HG03460 (cell line): ENCODE measurements at regions not wholly inside any gene's neighbourhood (a gene's known extent, or its start where the extent isn't known, plus 50 kb on each side); places are given as distances from the start of the nearest gene placed in this dataset.

Experiments used
- ATAC-seq: cut with Tn5 transposase; IDR thresholded peaks from one replicate; pipeline ENCODE4 v1.9.1; 2021; ENCODE audit not compliant: unreplicated experiment

GRCh38 chr1:5109633-5110032, 455.2 kb downstream of the AJAP1 start:
- no peak for ATAC-seq

GRCh38 chr1:5108740-5109139, 454.3 kb downstream of the AJAP1 start:
- no peak for ATAC-seq

GRCh38 chr1:5105744-5106143, 451.3 kb downstream of the AJAP1 start:
- no peak for ATAC-seq

GRCh38 chr1:5099558-5099957, 445.1 kb downstream of the AJAP1 start:
- ATAC-seq = no peak

GRCh38 chr1:5098981-5099385, 444.6 kb downstream of the AJAP1 start:
- ATAC-seq = no peak

- no peak for ATAC-seq
Measured at GRCh38 chr1:5093042-5093441, 438.6 kb downstream of the AJAP1 start.

GRCh38 chr1:5084676-5085075, 430.3 kb downstream of the AJAP1 start:
- no peak for ATAC-seq

GRCh38 chr1:5067246-5067645, 412.8 kb downstream of the AJAP1 start:
- ATAC-seq = no peak

- ATAC-seq = no peak
Measured at GRCh38 chr1:5053744-5054143, 399.3 kb downstream of the AJAP1 start.

GRCh38 chr1:5029136-5029535, 374.7 kb downstream of the AJAP1 start:
- ATAC-seq = no peak

- no peak for ATAC-seq
Measured at GRCh38 chr1:5012249-5012648, 357.8 kb downstream of the AJAP1 start.

- ATAC-seq = no peak
Measured at GRCh38 chr1:5010656-5011055, 356.2 kb downstream of the AJAP1 start.

- ATAC-seq = no peak
Measured at GRCh38 chr1:5010236-5010635, 355.8 kb downstream of the AJAP1 start.

GRCh38 chr1:5009376-5010065, 355.1 kb downstream of the AJAP1 start:
- ATAC-seq = no peak

GRCh38 chr1:5005171-5005570, 350.8 kb downstream of the AJAP1 start:
- ATAC-seq = no peak

- no peak for ATAC-seq
Measured at GRCh38 chr1:5002676-5003075, 348.3 kb downstream of the AJAP1 start.

GRCh38 chr1:5001466-5001865, 347.1 kb downstream of the AJAP1 start:
- ATAC-seq = no peak

GRCh38 chr1:4986306-4986705, 331.9 kb downstream of the AJAP1 start:
- ATAC-seq = no peak

- no peak for ATAC-seq
Measured at GRCh38 chr1:4984841-4985240, 330.4 kb downstream of the AJAP1 start.

GRCh38 chr1:4980211-4980610, 325.8 kb downstream of the AJAP1 start:
- no peak for ATAC-seq

- no peak for ATAC-seq
Measured at GRCh38 chr1:4978660-4979390, 324.4 kb downstream of the AJAP1 start.

- ATAC-seq = no peak
Measured at GRCh38 chr1:4977701-4978100, 323.3 kb downstream of the AJAP1 start.
